ENCODE measurements at regions not wholly inside any gene's neighbourhood (a gene's known extent, or its start where the extent isn't known, plus 50 kb on each side); places are given as distances from the start of the nearest gene placed in this dataset.

DNA sequence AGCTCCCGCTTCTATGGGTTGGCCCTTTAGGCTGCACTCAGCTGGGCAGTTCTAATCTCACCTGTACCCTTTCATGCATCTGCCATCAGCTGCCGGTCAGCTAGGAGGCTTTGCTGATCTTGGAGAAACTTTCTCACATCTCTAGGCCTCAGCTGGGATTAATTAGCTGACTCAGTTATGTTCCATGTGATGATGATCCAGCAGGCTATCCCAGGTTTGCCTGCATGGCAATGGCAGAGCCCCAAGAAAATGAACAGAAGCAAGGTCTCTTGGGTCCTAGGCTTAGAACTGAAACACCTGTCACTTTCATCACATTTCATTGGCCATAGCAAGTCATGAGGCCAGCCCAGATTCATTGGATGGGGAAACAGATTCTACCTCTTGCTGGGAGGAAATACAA, 304.6 kb upstream of the TBC1D5 start:
- CTCF ChIA-PET, result no interaction called here

DNA sequence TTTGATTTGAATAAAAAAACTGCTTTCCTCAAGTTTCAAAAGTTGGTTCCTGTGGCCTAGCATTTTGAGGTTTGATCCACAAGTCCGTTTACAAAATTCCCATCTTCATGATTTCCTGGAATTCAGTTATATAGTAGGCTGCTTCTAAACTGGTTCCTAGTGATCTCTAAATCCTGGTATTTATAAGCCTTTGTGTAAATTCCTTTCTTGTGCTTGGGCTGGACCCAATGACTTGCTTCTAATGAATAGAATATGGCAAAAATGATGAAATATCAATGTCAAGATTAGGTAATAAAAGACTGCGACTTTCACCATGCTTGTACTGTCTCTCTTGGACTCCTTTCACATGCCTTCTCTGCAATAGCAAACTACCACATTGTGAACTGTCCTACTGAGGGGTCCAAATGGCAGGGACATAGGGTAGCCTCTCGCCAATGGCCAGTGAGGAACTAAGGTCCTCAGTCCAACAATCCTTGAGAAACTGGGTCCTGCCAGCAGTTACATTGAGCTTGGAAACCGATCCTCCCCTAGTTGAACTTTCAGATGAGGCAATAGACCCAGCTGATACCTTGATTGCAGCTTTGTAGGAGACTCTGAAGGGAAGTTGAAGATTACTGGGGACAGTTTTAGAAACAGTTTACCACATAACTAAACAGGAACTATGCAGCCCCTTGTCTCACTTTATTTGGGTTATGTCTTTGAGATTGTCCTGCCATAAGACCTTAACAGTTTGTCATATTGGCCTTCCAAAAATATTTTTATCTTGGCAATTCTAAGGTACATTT, 303.9 kb upstream of the TBC1D5 start:
- intact Hi-C loops (cut with micrococcal nuclease), result no loop called here
- H3K27me3 Mint-ChIP-seq, result peaks cover 14% of the 10 kb centered on the region
- H3K36me3 Mint-ChIP-seq (ENCODE audit: low read depth), result no peaks in the 10 kb centered on the region
- H3K9me3 Mint-ChIP-seq, result no peaks in the 10 kb centered on the region
- no peak for TF ChIP-seq CTCF (IDR thresholded peaks at IDR 0.05)
- no peak overlapping the region for H3K27ac Mint-ChIP-seq
- no peak overlapping the region for H3K4me3 Mint-ChIP-seq
- POLR2A ChIA-PET, result no interaction called here
- no peak for ATAC-seq (ENCODE audit: low read depth)
- DNase-seq, result no peak
- no peaks in the 10 kb centered on the region for H3K4me1 Mint-ChIP-seq
- CTCF ChIA-PET, result no interaction called here

More for the DNA sequence above, 304.6 kb upstream of the TBC1D5 start:
- no peak for DNase-seq
- no peak for TF ChIP-seq CTCF (IDR thresholded peaks at IDR 0.05)
- no peaks in the 10 kb centered on the region for H3K9me3 Mint-ChIP-seq
- POLR2A ChIA-PET, result no interaction called here
- no peak overlapping the region for H3K27ac Mint-ChIP-seq
- H3K4me3 Mint-ChIP-seq, result no peak overlapping the region
- H3K36me3 Mint-ChIP-seq (ENCODE audit: low read depth), result no peaks in the 10 kb centered on the region
- H3K4me1 Mint-ChIP-seq, result no peaks in the 10 kb centered on the region
- ATAC-seq (ENCODE audit: low read depth), result no peak
- intact Hi-C loops (cut with micrococcal nuclease), result no loop called here
- H3K27me3 Mint-ChIP-seq, result peaks cover 14% of the 10 kb centered on the region

DNA sequence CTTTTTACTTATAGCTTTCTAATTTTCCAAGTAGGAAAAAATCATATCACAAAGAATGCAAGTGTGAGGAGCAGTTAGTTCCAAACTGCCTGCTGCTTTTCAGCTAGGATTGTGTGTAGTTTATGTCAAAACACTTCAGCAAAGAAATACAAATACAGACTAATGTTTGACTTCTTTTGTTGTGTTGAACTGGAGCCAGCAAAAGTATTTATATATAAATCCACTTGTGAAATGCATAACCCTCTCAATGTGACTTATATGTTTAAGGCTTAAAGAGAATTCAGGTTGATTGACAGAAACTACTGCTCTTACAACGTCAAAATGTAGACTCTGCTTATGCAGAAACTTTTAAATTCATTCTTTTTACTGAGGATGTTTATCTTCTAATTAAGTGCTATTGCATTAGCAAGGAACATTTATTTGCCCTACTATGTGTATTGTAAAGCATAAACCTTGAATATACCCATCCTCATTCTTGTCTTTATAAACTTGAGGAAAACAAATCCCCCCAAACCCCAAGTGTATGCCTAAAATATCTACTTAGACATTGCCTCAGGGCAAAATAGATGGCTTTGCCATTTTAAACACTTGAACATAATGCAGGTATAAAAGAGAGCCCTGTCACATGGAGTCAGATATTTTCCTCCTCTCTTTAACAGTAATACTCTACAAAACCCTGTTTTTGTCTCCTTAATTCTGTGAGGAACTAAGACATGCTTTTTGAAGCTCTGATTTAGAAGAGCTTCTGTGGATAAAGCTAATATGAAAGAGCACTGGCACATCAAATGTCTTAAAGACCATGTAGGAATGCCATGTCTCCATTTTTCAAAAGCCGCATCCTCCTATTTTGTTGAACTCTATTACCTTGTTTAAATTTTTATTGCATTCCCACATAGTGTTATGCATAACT, 302.8 kb upstream of the TBC1D5 start:
- Mint-ChIP-seq H3K27ac (no peak overlapping the region), H3K9me3 (no peaks in the 10 kb centered on the region), H3K27me3 (peaks cover 14% of the 10 kb centered on the region), H3K36me3 (ENCODE audit: low read depth) (no peaks in the 10 kb centered on the region), H3K4me3 (no peak overlapping the region), H3K4me1 (no peaks in the 10 kb centered on the region)
- ATAC-seq (ENCODE audit: low read depth) (no peak), DNase-seq (no peak)
- intact Hi-C loops (cut with micrococcal nuclease), result no loop called here
- TF ChIP-seq CTCF (IDR thresholded peaks at IDR 0.05), result no peak
- POLR2A ChIA-PET, result no interaction called here
- CTCF ChIA-PET, result no interaction called here

DNA sequence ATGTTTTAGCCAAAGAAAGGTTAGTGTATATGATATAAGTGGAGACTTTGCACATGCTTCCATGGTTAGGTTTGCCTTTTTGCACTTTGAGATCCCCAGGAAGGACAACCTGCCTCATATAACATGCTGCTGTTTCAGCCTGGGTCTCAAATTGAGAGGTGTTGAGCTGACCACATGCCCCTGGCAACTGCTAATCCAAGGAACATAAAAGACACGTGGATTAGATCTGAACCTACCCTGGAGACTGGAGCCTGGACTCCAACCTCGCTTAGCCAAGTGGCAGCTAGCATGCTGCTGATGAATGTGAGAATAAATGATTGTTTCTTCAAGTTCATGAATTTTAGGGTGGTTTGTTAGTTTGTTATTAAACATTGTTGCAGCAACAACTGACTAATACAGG, 301.8 kb upstream of the TBC1D5 start:
- Mint-ChIP-seq H3K27me3 (peaks cover 9% of the 10 kb centered on the region), H3K9me3 (no peaks in the 10 kb centered on the region), H3K4me1 (no peaks in the 10 kb centered on the region), H3K4me3 (no peak overlapping the region), H3K36me3 (ENCODE audit: low read depth) (no peaks in the 10 kb centered on the region), H3K27ac (no peak overlapping the region)
- intact Hi-C loops (cut with micrococcal nuclease), result no loop called here
- no peak for ATAC-seq (ENCODE audit: low read depth)
- ChIA-PET CTCF (no interaction called here), POLR2A (no interaction called here)
- TF ChIP-seq CTCF (IDR thresholded peaks at IDR 0.05), result no peak
- no peak for DNase-seq

- H3K4me1 Mint-ChIP-seq, result peaks cover 5% of the 10 kb centered on the region
- no peak for TF ChIP-seq CTCF (IDR thresholded peaks at IDR 0.05)
- no peak overlapping the region for H3K27ac Mint-ChIP-seq
- ATAC-seq (ENCODE audit: low read depth) (no peak), DNase-seq (no peak)
- H3K27me3 Mint-ChIP-seq, result no peaks in the 10 kb centered on the region
- ChIA-PET CTCF (no interaction called here), POLR2A (no interaction called here)
- no peak overlapping the region for H3K4me3 Mint-ChIP-seq
- no peaks in the 10 kb centered on the region for H3K36me3 Mint-ChIP-seq (ENCODE audit: low read depth)
- H3K9me3 Mint-ChIP-seq, result no peaks in the 10 kb centered on the region
- intact Hi-C loops (cut with micrococcal nuclease), result no loop called here
These were observed 294.0 kb upstream of the TBC1D5 start for GRCh38 chr3:18036450-18036815.
